ENCODE measurements at regions not wholly inside any gene's neighbourhood (a gene's known extent, or its start where the extent isn't known, plus 50 kb on each side); places are given as distances from the start of the nearest gene placed in this dataset.
"Not testable (repeated sequence)": the region's sequence is repeated elsewhere in the genome, so short reads cannot be mapped to it uniquely, and the experiment has no call there.

- H3K36me3 ChIP-seq (replicated peaks); H3K9me3 ChIP-seq; H3K27me3 ChIP-seq (ENCODE audit: low read depth); DNase-seq (ENCODE audit: low spot score in 2 of 2); in situ Hi-C loops (cut with MboI; ENCODE audit: low sequenced_read_pairs); H3K4me3 ChIP-seq; H3K4me1 ChIP-seq: not testable (repeated sequence)
Observed at GRCh38 chr11:14573539-14574057, 53.4 kb upstream of the PSMA1 start.

GRCh38 chr11:14577292-14577691 is 57.1 kb upstream of the PSMA1 start:
- in situ Hi-C loops (cut with MboI; ENCODE audit: low sequenced_read_pairs), result no loop called here
- H3K4me1 ChIP-seq, result no peaks in the 10 kb centered on the region
- no peaks in the 10 kb centered on the region for H3K36me3 ChIP-seq (replicated peaks)
- H3K27me3 ChIP-seq (ENCODE audit: low read depth), result no peaks in the 10 kb centered on the region
- H3K9me3 ChIP-seq, result no peaks in the 10 kb centered on the region
- DNase-seq (ENCODE audit: low spot score in 2 of 2), result no peak
- H3K4me3 ChIP-seq, result no peak overlapping the region

GRCh38 chr11:14577835-14578529 is 57.8 kb upstream of the PSMA1 start:
- in situ Hi-C loops (cut with MboI; ENCODE audit: low sequenced_read_pairs), result no loop called here

GRCh38 chr11:14578541-14578956 is 58.4 kb upstream of the PSMA1 start:
- Histone ChIP-seq H3K36me3 (replicated peaks) (no peaks in the 10 kb centered on the region), H3K4me1 (no peaks in the 10 kb centered on the region), H3K27me3 (ENCODE audit: low read depth) (no peaks in the 10 kb centered on the region), H3K9me3 (no peaks in the 10 kb centered on the region), H3K4me3 (no peak overlapping the region)
- in situ Hi-C loops (cut with MboI; ENCODE audit: low sequenced_read_pairs), result no loop called here
- no peak for DNase-seq (ENCODE audit: low spot score in 2 of 2)

More at GRCh38 chr11:14577835-14578529, 57.8 kb upstream of the PSMA1 start:
- H3K4me3 ChIP-seq, result no peak overlapping the region
- H3K36me3 ChIP-seq (replicated peaks), result no peaks in the 10 kb centered on the region
- no peak for DNase-seq (ENCODE audit: low spot score in 2 of 2)
- H3K27me3 ChIP-seq (ENCODE audit: low read depth), result no peaks in the 10 kb centered on the region
- H3K4me1 ChIP-seq, result no peaks in the 10 kb centered on the region
- H3K9me3 ChIP-seq, result no peaks in the 10 kb centered on the region

- H3K36me3 ChIP-seq (replicated peaks), result no peaks in the 10 kb centered on the region
- DNase-seq (ENCODE audit: low spot score in 2 of 2), result no peak
- in situ Hi-C loops (cut with MboI; ENCODE audit: low sequenced_read_pairs), result no loop called here
- no peaks in the 10 kb centered on the region for H3K27me3 ChIP-seq (ENCODE audit: low read depth)
- H3K9me3 ChIP-seq, result no peaks in the 10 kb centered on the region
- no peak overlapping the region for H3K4me3 ChIP-seq
- H3K4me1 ChIP-seq, result no peaks in the 10 kb centered on the region
Observed at GRCh38 chr11:14579646-14580045, 59.5 kb upstream of the PSMA1 start.

- DNase-seq (ENCODE audit: low spot score in 2 of 2), result no peak
- in situ Hi-C loops (cut with MboI; ENCODE audit: low sequenced_read_pairs), result no loop called here
Observed at GRCh38 chr11:14582793-14583192, 60.8 kb upstream of the PDE3B start.

GRCh38 chr11:14583252-14584034 is 60.2 kb upstream of the PDE3B start:
- H3K4me1 ChIP-seq, result no peaks in the 10 kb centered on the region
- no peak for DNase-seq (ENCODE audit: low spot score in 2 of 2)
- no peak overlapping the region for H3K4me3 ChIP-seq
- no peaks in the 10 kb centered on the region for H3K27me3 ChIP-seq (ENCODE audit: low read depth)
- H3K9me3 ChIP-seq, result no peaks in the 10 kb centered on the region
- in situ Hi-C loops (cut with MboI; ENCODE audit: low sequenced_read_pairs), result no loop called here
- H3K36me3 ChIP-seq (replicated peaks), result no peaks in the 10 kb centered on the region

More at GRCh38 chr11:14582793-14583192, 60.8 kb upstream of the PDE3B start:
- H3K4me3 ChIP-seq, result no peak overlapping the region
- H3K4me1 ChIP-seq, result no peaks in the 10 kb centered on the region
- H3K9me3 ChIP-seq, result no peaks in the 10 kb centered on the region
- H3K27me3 ChIP-seq (ENCODE audit: low read depth), result no peaks in the 10 kb centered on the region
- H3K36me3 ChIP-seq (replicated peaks), result no peaks in the 10 kb centered on the region

- Histone ChIP-seq H3K27me3 (ENCODE audit: low read depth) (no peaks in the 10 kb centered on the region), H3K4me1 (no peaks in the 10 kb centered on the region), H3K9me3 (no peaks in the 10 kb centered on the region), H3K36me3 (replicated peaks) (no peaks in the 10 kb centered on the region), H3K4me3 (no peak overlapping the region)
- in situ Hi-C loops (cut with MboI; ENCODE audit: low sequenced_read_pairs), result no loop called here
- no peak for DNase-seq (ENCODE audit: low spot score in 2 of 2)
Observed at GRCh38 chr11:14584035-14584363, 59.6 kb upstream of the PDE3B start.

GRCh38 chr11:14584595-14584994 is 59.0 kb upstream of the PDE3B start:
- no peak for DNase-seq (ENCODE audit: low spot score in 2 of 2)
- no peaks in the 10 kb centered on the region for H3K36me3 ChIP-seq (replicated peaks)
- H3K4me3 ChIP-seq, result no peak overlapping the region
- H3K27me3 ChIP-seq (ENCODE audit: low read depth), result no peaks in the 10 kb centered on the region
- H3K9me3 ChIP-seq, result no peaks in the 10 kb centered on the region
- no peaks in the 10 kb centered on the region for H3K4me1 ChIP-seq
- in situ Hi-C loops (cut with MboI; ENCODE audit: low sequenced_read_pairs), result no loop called here

- DNase-seq (ENCODE audit: low spot score in 2 of 2), result peak in 1 of 2 experiments; percentile 12
- no peaks in the 10 kb centered on the region for H3K4me1 ChIP-seq
- in situ Hi-C loops (cut with MboI; ENCODE audit: low sequenced_read_pairs), result no loop called here
- no peaks in the 10 kb centered on the region for H3K9me3 ChIP-seq
- H3K36me3 ChIP-seq (replicated peaks), result no peaks in the 10 kb centered on the region
- H3K4me3 ChIP-seq, result no peak overlapping the region
- no peaks in the 10 kb centered on the region for H3K27me3 ChIP-seq (ENCODE audit: low read depth)
Observed at GRCh38 chr11:14585438-14585837, 58.2 kb upstream of the PDE3B start.

- Histone ChIP-seq H3K27me3 (ENCODE audit: low read depth) (no peaks in the 10 kb centered on the region), H3K4me1 (no peaks in the 10 kb centered on the region), H3K4me3 (no peak overlapping the region), H3K9me3 (no peaks in the 10 kb centered on the region), H3K36me3 (replicated peaks) (no peaks in the 10 kb centered on the region)
- no peak for DNase-seq (ENCODE audit: low spot score in 2 of 2)
- in situ Hi-C loops (cut with MboI; ENCODE audit: low sequenced_read_pairs), result no loop called here
Observed at GRCh38 chr11:14587258-14587657, 56.3 kb upstream of the PDE3B start.

GRCh38 chr11:14588681-14589080 is 54.9 kb upstream of the PDE3B start:
- in situ Hi-C loops (cut with MboI; ENCODE audit: low sequenced_read_pairs), result no loop called here
- Histone ChIP-seq H3K27me3 (ENCODE audit: low read depth) (no peaks in the 10 kb centered on the region), H3K4me1 (no peaks in the 10 kb centered on the region), H3K4me3 (no peak overlapping the region), H3K9me3 (no peaks in the 10 kb centered on the region), H3K36me3 (replicated peaks) (no peaks in the 10 kb centered on the region)
- DNase-seq (ENCODE audit: low spot score in 2 of 2), result no peak

- in situ Hi-C loops (cut with MboI; ENCODE audit: low sequenced_read_pairs), result no loop called here
- Histone ChIP-seq H3K4me3 (no peak overlapping the region), H3K27me3 (ENCODE audit: low read depth) (no peaks in the 10 kb centered on the region), H3K4me1 (no peaks in the 10 kb centered on the region), H3K9me3 (no peaks in the 10 kb centered on the region), H3K36me3 (replicated peaks) (no peaks in the 10 kb centered on the region)
- no peak for DNase-seq (ENCODE audit: low spot score in 2 of 2)
Observed at GRCh38 chr11:14589421-14589820, 54.2 kb upstream of the PDE3B start.

GRCh38 chr11:14591046-14591445 is 52.6 kb upstream of the PDE3B start:
- DNase-seq (ENCODE audit: low spot score in 2 of 2); H3K9me3 ChIP-seq; H3K4me3 ChIP-seq; H3K4me1 ChIP-seq; in situ Hi-C loops (cut with MboI; ENCODE audit: low sequenced_read_pairs); H3K36me3 ChIP-seq (replicated peaks); H3K27me3 ChIP-seq (ENCODE audit: low read depth): not testable (repeated sequence)

Data from HAP-1 (cell line).